ENCODE measurements at regions not wholly inside any gene's neighbourhood (a gene's known extent, or its start where the extent isn't known, plus 50 kb on each side); places are given as distances from the start of the nearest gene placed in this dataset.
A peak's percentile ranks its signal among the peaks of the same experiment; 100 is the strongest.

- no peaks in the 10 kb centered on the region for H3K9me3 ChIP-seq (ENCODE audit: control insufficient read depth in 4 of 4, low read length in 3 of 4)
- no peaks in the 10 kb centered on the region for H3K4me1 ChIP-seq (ENCODE audit: control insufficient read depth in 4 of 4, insufficient read depth in 4 of 4, low read length in 3 of 4)
- 93% methylated on average over 1 of the region's 1 CpG for WGBS
- no peak for DNase-seq (ENCODE audit: low spot score)
- no peak for TF ChIP-seq TAF1 (conservative IDR thresholded peaks at IDR 0.05)
- TF ChIP-seq HNF4G (IDR thresholded peaks at IDR 0.05) = no peak
- TF ChIP-seq RAD21 (IDR thresholded peaks at IDR 0.05) = no peak
- no peak for TF ChIP-seq FOXA2 (IDR thresholded peaks at IDR 0.05)
- TF ChIP-seq SP1 (IDR thresholded peaks at IDR 0.05) = no peak
- no peak for TF ChIP-seq JUND (IDR thresholded peaks at IDR 0.05)
- no peak for TF ChIP-seq EGR1 (IDR thresholded peaks at IDR 0.05; ENCODE audit: low read depth in 2 of 2)
- TF ChIP-seq NR2F2 (IDR thresholded peaks at IDR 0.05) = no peak
- TF ChIP-seq, protein P1, sequence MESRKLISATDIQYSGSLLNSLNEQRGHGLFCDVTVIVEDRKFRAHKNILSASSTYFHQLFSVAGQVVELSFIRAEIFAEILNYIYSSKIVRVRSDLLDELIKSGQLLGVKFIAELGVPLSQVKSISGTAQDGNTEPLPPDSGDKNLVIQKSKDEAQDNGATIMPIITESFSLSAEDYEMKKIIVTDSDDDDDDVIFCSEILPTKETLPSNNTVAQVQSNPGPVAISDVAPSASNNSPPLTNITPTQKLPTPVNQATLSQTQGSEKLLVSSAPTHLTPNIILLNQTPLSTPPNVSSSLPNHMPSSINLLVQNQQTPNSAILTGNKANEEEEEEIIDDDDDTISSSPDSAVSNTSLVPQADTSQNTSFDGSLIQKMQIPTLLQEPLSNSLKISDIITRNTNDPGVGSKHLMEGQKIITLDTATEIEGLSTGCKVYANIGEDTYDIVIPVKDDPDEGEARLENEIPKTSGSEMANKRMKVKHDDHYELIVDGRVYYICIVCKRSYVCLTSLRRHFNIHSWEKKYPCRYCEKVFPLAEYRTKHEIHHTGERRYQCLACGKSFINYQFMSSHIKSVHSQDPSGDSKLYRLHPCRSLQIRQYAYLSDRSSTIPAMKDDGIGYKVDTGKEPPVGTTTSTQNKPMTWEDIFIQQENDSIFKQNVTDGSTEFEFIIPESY (IDR thresholded peaks at IDR 0.05) = no peak
- TF ChIP-seq FOXA1 (IDR thresholded peaks at IDR 0.05) = no peak
- TF ChIP-seq RXRA (IDR thresholded peaks at IDR 0.05) = no peak
- TF ChIP-seq HNF4A (conservative IDR thresholded peaks at IDR 0.05) = no peak
- H3K4me3 ChIP-seq (ENCODE audit: low read depth in 1 of 3, low read length in 3 of 3) = no peak overlapping the region
- H3K36me3 ChIP-seq (ENCODE audit: control insufficient read depth in 4 of 4, insufficient read depth in 3 of 4, low read depth in 1 of 4, low read length in 3 of 4) = no peaks in the 10 kb centered on the region
- H3K27me3 ChIP-seq (ENCODE audit: control insufficient read depth in 4 of 4, insufficient read depth in 4 of 4, low read length in 3 of 4) = no peaks in the 10 kb centered on the region
- no peak overlapping the region for H3K27ac ChIP-seq (ENCODE audit: low read depth in 1 of 2, low read length in 2 of 2)
- H3K9ac ChIP-seq (ENCODE audit: low read depth in 1 of 2, low read length in 2 of 2) = no peak overlapping the region
These were observed 62.3 kb upstream of the PDE5A start for GRCh38 chr4:119690871-119691270.

GRCh38 chr4:119688446-119688845 is 59.8 kb upstream of the PDE5A start:
- TF ChIP-seq, protein P2, sequence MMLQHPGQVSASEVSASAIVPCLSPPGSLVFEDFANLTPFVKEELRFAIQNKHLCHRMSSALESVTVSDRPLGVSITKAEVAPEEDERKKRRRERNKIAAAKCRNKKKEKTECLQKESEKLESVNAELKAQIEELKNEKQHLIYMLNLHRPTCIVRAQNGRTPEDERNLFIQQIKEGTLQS (IDR thresholded peaks at IDR 0.05) = no peak
- no peak for TF ChIP-seq RAD21 (IDR thresholded peaks at IDR 0.05)
- TF ChIP-seq RXRA (IDR thresholded peaks at IDR 0.05) = peak in 1 of 2 donors; percentile 29
- no peak for TF ChIP-seq MAX (IDR thresholded peaks at IDR 0.05)
- no peak for TF ChIP-seq YY1 (IDR thresholded peaks at IDR 0.05)
- TF ChIP-seq HNF4A (conservative IDR thresholded peaks at IDR 0.05) = peak; percentile 8 to 67
- H3K4me3 ChIP-seq (ENCODE audit: low read depth in 1 of 3, low read length in 3 of 3) = no peak overlapping the region

DNA sequence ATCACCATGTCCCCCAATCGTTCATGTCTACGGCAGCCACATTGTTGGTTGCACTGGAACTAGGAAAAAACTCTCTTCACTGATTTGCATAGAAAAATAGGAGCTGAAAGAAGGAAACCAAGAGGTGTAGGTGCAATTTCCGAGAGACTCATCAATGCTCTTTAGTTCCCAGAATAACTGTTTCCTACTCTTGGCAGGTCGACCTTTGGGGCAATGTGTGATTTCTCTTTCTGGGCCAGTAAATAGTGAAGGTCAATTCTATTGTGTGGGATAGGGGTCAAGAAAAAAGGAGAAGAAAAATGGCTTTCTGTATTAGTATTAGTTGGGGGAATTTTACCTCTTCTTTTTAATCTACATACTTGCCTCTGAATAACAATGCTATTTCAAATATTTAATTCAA is 55.9 kb upstream of the PDE5A start:
- 46% methylated on average over 4 of the region's 4 CpGs for WGBS
- DNase-seq (ENCODE audit: low spot score) = no peak
- H3K27me3 ChIP-seq (ENCODE audit: control insufficient read depth in 4 of 4, insufficient read depth in 4 of 4, low read length in 3 of 4) = no peaks in the 10 kb centered on the region
- no peak overlapping the region for H3K9ac ChIP-seq (ENCODE audit: low read depth in 1 of 2, low read length in 2 of 2)
- no peak overlapping the region for H3K4me3 ChIP-seq (ENCODE audit: low read depth in 1 of 3, low read length in 3 of 3)
- H3K36me3 ChIP-seq (ENCODE audit: control insufficient read depth in 4 of 4, insufficient read depth in 3 of 4, low read depth in 1 of 4, low read length in 3 of 4) = no peaks in the 10 kb centered on the region
- no peak overlapping the region for H3K27ac ChIP-seq (ENCODE audit: low read depth in 1 of 2, low read length in 2 of 2)
- H3K9me3 ChIP-seq (ENCODE audit: control insufficient read depth in 4 of 4, low read length in 3 of 4) = no peaks in the 10 kb centered on the region
- H3K4me1 ChIP-seq (ENCODE audit: control insufficient read depth in 4 of 4, insufficient read depth in 4 of 4, low read length in 3 of 4) = peaks cover 2 to 16% (median 8%) of the 10 kb centered on the region in 4 donors
- TF ChIP-seq FOXA1 (IDR thresholded peaks at IDR 0.05) (no peak), RXRA (IDR thresholded peaks at IDR 0.05) (peak in 1 of 2 donors; percentile 62), REST (IDR thresholded peaks at IDR 0.05) (no peak), HNF4A (conservative IDR thresholded peaks at IDR 0.05) (peak; percentile 37 to 65), YY1 (IDR thresholded peaks at IDR 0.05) (no peak), TAF1 (conservative IDR thresholded peaks at IDR 0.05) (no peak), RAD21 (IDR thresholded peaks at IDR 0.05) (no peak), EGR1 (IDR thresholded peaks at IDR 0.05; ENCODE audit: low read depth in 2 of 2) (no peak), MAX (IDR thresholded peaks at IDR 0.05) (no peak), GABPA (IDR thresholded peaks at IDR 0.05 in 1 of 2, conservative IDR thresholded peaks at IDR 0.05 in 1 of 2) (no peak), CTCF (IDR thresholded peaks at IDR 0.05; ENCODE audit: low read depth, low read length, missing input control) (no peak), SP1 (IDR thresholded peaks at IDR 0.05) (no peak), HNF4G (IDR thresholded peaks at IDR 0.05) (no peak), FOXA2 (IDR thresholded peaks at IDR 0.05) (peak; percentile 13), JUND (IDR thresholded peaks at IDR 0.05) (no peak), NR2F2 (IDR thresholded peaks at IDR 0.05) (no peak)
- TF ChIP-seq, protein P2 (IDR thresholded peaks at IDR 0.05) = no peak

More at GRCh38 chr4:119688446-119688845, 59.8 kb upstream of the PDE5A start:
- Histone ChIP-seq H3K27me3 (ENCODE audit: control insufficient read depth in 4 of 4, insufficient read depth in 4 of 4, low read length in 3 of 4) (no peaks in the 10 kb centered on the region), H3K27ac (ENCODE audit: low read depth in 1 of 2, low read length in 2 of 2) (no peak overlapping the region), H3K9ac (ENCODE audit: low read depth in 1 of 2, low read length in 2 of 2) (no peak overlapping the region), H3K9me3 (ENCODE audit: control insufficient read depth in 4 of 4, low read length in 3 of 4) (no peaks in the 10 kb centered on the region), H3K4me1 (ENCODE audit: control insufficient read depth in 4 of 4, insufficient read depth in 4 of 4, low read length in 3 of 4) (peaks cover 2 to 11% (median 8%) of the 10 kb centered on the region in 4 donors), H3K36me3 (ENCODE audit: control insufficient read depth in 4 of 4, insufficient read depth in 3 of 4, low read depth in 1 of 4, low read length in 3 of 4) (no peaks in the 10 kb centered on the region)
- WGBS = 31% methylated on average over 1 of the region's 1 CpG
- no peak for DNase-seq (ENCODE audit: low spot score)
